IMR-90 (cell line): ENCODE measurements at regions not wholly inside any gene's neighbourhood (a gene's known extent, or its start where the extent isn't known, plus 50 kb on each side); places are given as distances from the start of the nearest gene placed in this dataset.

ENCODE experiments used
- ATAC-seq: fragments of 200-7000 bp; cut with Tn5 transposase; 2 replicates; pipeline ENCODE4 v1.9.1; 2020; ENCODE audit warnings: low read depth, mild to moderate bottlenecking, moderate library complexity
- BruUV-seq: library from RNA; stranded (reverse); fragments of 400-500 nt; replicated peaks from 2 replicates; lab custom pipeline; 2021; lab: Mats Ljungman, UMichigan
- CTCF ChIA-PET: fragments of 300-600 bp; formaldehyde crosslinking; extraction: SDS; loops from one replicate; lab custom pipeline; 2021; ENCODE audit warnings: antibody characterized with exemption; lab: Yijun Ruan, JAX
- POLR2A ChIA-PET: fragments of 300-600 bp; sonication (Branson Sonifier 250); formaldehyde crosslinking; loops from one replicate; lab custom pipeline; 2022; ENCODE audit warnings: antibody characterized with exemption; ENCODE audit not compliant: unreplicated experiment; lab: Charles Lee
- DNase-seq: peaks from one replicate; pipeline ENCODE4 v3.0.0; 2013
- H2AFZ ChIP-seq: replicated peaks from 2 replicates; pipeline ENCODE3; 2013; ENCODE audit warnings: low read length, mild to moderate bottlenecking; ENCODE audit not compliant: poor library complexity
- H2AK5ac ChIP-seq: 2 replicates; pipeline ENCODE4 v1.6.1; 2013; ENCODE audit warnings: low read depth, low read length, inconsistent platforms
- H2AK9ac ChIP-seq: replicated peaks from 2 replicates; pipeline ENCODE3; 2013; ENCODE audit warnings: mild to moderate bottlenecking, low read depth, low read length, moderate library complexity; ENCODE audit not compliant: poor library complexity
- H2BK120ac ChIP-seq: 2 replicates; pipeline ENCODE4 v1.6.1; 2013; ENCODE audit warnings: low read depth, low read length, inconsistent platforms
- H2BK15ac ChIP-seq: 3 replicates; pipeline ENCODE4 v1.6.1; 2013; ENCODE audit warnings: low read depth, low read length, inconsistent platforms
- H2BK20ac ChIP-seq: 2 replicates; pipeline ENCODE4 v1.6.1; 2013; ENCODE audit warnings: low read depth, mild to moderate bottlenecking, inconsistent platforms, low read length, moderate library complexity
- H2BK5ac ChIP-seq: 2 replicates; pipeline ENCODE4 v1.6.1; 2013; ENCODE audit warnings: mild to moderate bottlenecking, low read depth, low read length, inconsistent platforms; ENCODE audit not compliant: poor library complexity, severe bottlenecking
- H3K14ac ChIP-seq: replicated peaks from 2 replicates; pipeline ENCODE4 v1.6.1; 2013; ENCODE audit warnings: low read depth, low read length, inconsistent platforms
- H3K18ac ChIP-seq: 2 replicates; pipeline ENCODE4 v1.6.1; 2013; ENCODE audit warnings: low read depth, low read length, control low read depth
- H3K23ac ChIP-seq: 2 replicates; pipeline ENCODE4 v1.6.1; 2013; ENCODE audit warnings: low read depth, low read length, inconsistent platforms
- H3K27ac ChIP-seq: 2 replicates; pipeline ENCODE4 v1.5.1; 2013; ENCODE audit warnings: mild to moderate bottlenecking, control low read depth, low read length; ENCODE audit not compliant: insufficient read depth
- H3K27me3 ChIP-seq: 2 replicates; pipeline ENCODE4 v1.6.1; 2013; ENCODE audit warnings: low read length; ENCODE audit not compliant: control insufficient read depth, insufficient read depth
- H3K36me3 ChIP-seq: 2 replicates; pipeline ENCODE4 v1.6.1; 2013; ENCODE audit warnings: low read length, mixed read lengths; ENCODE audit not compliant: control insufficient read depth, insufficient read depth
- H3K4ac ChIP-seq: 2 replicates; pipeline ENCODE4 v1.6.1; 2013; ENCODE audit warnings: low read depth, low read length, inconsistent platforms
- H3K4me1 ChIP-seq: 2 replicates; pipeline ENCODE4 v1.6.1; 2013; ENCODE audit warnings: low read length, mixed read lengths; ENCODE audit not compliant: control insufficient read depth, insufficient read depth
- H3K4me2 ChIP-seq: 2 replicates; pipeline ENCODE4 v1.6.1; 2013; ENCODE audit warnings: low read depth, mild to moderate bottlenecking, control low read depth, low read length, moderate library complexity
- H3K4me3 ChIP-seq: 2 replicates; pipeline ENCODE4 v1.5.1; 2013; ENCODE audit warnings: low read depth, mild to moderate bottlenecking, control low read depth, low read length, moderate library complexity; ENCODE audit not compliant: insufficient read depth
- H3K56ac ChIP-seq: 2 replicates; pipeline ENCODE4 v1.6.1; 2013; ENCODE audit warnings: low read length, inconsistent platforms; ENCODE audit not compliant: insufficient read depth; ENCODE audit errors: extremely low read depth
- H3K79me1 ChIP-seq, 2 experiments: 2 replicates each; pipeline ENCODE4 v1.6.1; 2013; ENCODE audit warnings: low read length in 2 of 2, inconsistent platforms in 1 of 2, low read depth in 1 of 2
- H3K9ac ChIP-seq: 2 replicates; pipeline ENCODE4 v1.6.1; 2013; ENCODE audit warnings: low read depth, low read length, control low read depth
- H3K9me1 ChIP-seq: 2 replicates; pipeline ENCODE4 v1.6.1; 2013; ENCODE audit warnings: low read length, inconsistent platforms; ENCODE audit not compliant: insufficient read depth
- H3K9me3 ChIP-seq: 2 replicates; pipeline ENCODE4 v1.6.1; 2013; ENCODE audit warnings: low read length; ENCODE audit not compliant: control insufficient read depth, insufficient read depth
- H4K20me1 ChIP-seq: 2 replicates; pipeline ENCODE4 v1.6.1; 2013; ENCODE audit warnings: low read length, inconsistent platforms; ENCODE audit not compliant: insufficient read depth
- H4K5ac ChIP-seq: 2 replicates; pipeline ENCODE4 v1.6.1; 2013; ENCODE audit warnings: mild to moderate bottlenecking, low read depth, low read length, control low read depth
- H4K8ac ChIP-seq, 2 experiments: 2 replicates each; pipeline ENCODE4 v1.6.1; 2013; ENCODE audit warnings: low read depth in 2 of 2, low read length in 2 of 2, control low read depth in 1 of 2, inconsistent platforms in 1 of 2
- H4K91ac ChIP-seq: 2 replicates; pipeline ENCODE4 v1.6.1; 2013; ENCODE audit warnings: low read depth, low read length, inconsistent platforms; ENCODE audit not compliant: insufficient read depth
- BHLHE40 ChIP-seq: fragments of 150-350 bp; IDR thresholded peaks from 2 replicates; pipeline ENCODE4 v1.6.1; 2016; ENCODE audit warnings: mild to moderate bottlenecking, low read depth, low read length
- CEBPB ChIP-seq: IDR thresholded peaks from 2 replicates; pipeline ENCODE4 v1.6.1; 2012; ENCODE audit warnings: low read depth, low read length, improper control_type of control experiment
- CHD1 ChIP-seq: IDR thresholded peaks from 2 replicates; pipeline ENCODE4 v1.6.1; 2012; ENCODE audit warnings: low read depth, low read length, improper control_type of control experiment
- MAFK ChIP-seq: IDR thresholded peaks from 2 replicates; pipeline ENCODE4 v1.6.1; 2012; ENCODE audit warnings: low read depth, low read length, improper control_type of control experiment
- MAZ ChIP-seq: IDR thresholded peaks from 2 replicates; pipeline ENCODE4 v1.6.1; 2012; ENCODE audit warnings: low read depth, mild to moderate bottlenecking, low read length, improper control_type of control experiment, moderate library complexity, borderline replicate concordance
- MXI1 ChIP-seq: IDR thresholded peaks from 2 replicates; pipeline ENCODE4 v1.6.1; 2012; ENCODE audit warnings: low read depth, mild to moderate bottlenecking, low read length, moderate library complexity, borderline replicate concordance
- NFE2L2 ChIP-seq: fragments of 150-350 bp; IDR thresholded peaks from 2 replicates; pipeline ENCODE4 v1.6.1; 2016; ENCODE audit warnings: low read depth, mild to moderate bottlenecking, low read length
- POLR2A ChIP-seq: IDR thresholded peaks from 2 replicates; pipeline ENCODE4 v1.6.1; 2012; ENCODE audit warnings: mild to moderate bottlenecking, low read depth, low read length
- RAD21 ChIP-seq: IDR thresholded peaks from 2 replicates; pipeline ENCODE4 v1.6.1; 2012; ENCODE audit warnings: low read length, improper control_type of control experiment
- RCOR1 ChIP-seq: IDR thresholded peaks from 2 replicates; pipeline ENCODE4 v1.6.1; 2012; ENCODE audit warnings: mild to moderate bottlenecking, low read length, improper control_type of control experiment; ENCODE audit not compliant: insufficient replicate concordance
- RFX5 ChIP-seq: IDR thresholded peaks from 2 replicates; pipeline ENCODE4 v1.8.0; 2012; ENCODE audit warnings: low read depth, mild to moderate bottlenecking, low read length, moderate library complexity
- WGBS, 2 experiments: methylation state at CpG; one replicate each; pipeline versions ENCODE4 v1.1.5 to v1.1.7; 2013; ENCODE audit warnings: missing lambda C conversion rate in 2 of 2; ENCODE audit not compliant: insufficient read length in 1 of 2; ENCODE audit errors: extremely low coverage in 2 of 2; 5-methylcytosine and 5-hydroxymethylcytosine counted together
- dilution Hi-C: fragments of 300-500 bp; cut with HindIII; formaldehyde crosslinking; loops from one replicate; pipeline ENCODE4 v1.14.3; 2018; ENCODE audit warnings: low sequenced_read_pairs; ENCODE audit not compliant: unreplicated experiment
- in situ Hi-C: fragments of 300-500 bp; cut with MboI; formaldehyde crosslinking; loops from 3 replicates; pipeline ENCODE4 v1.14.3; 2019; ENCODE audit warnings: low sequenced_read_pairs, inconsistent platforms, mixed read lengths
- intact Hi-C: fragments of 100-400 bp; cut with micrococcal nuclease; formaldehyde crosslinking; loops from 2 replicates; pipeline ENCODE4 v1.10.0; 2022
- TF ChIP-seq, protein P1 (sequence below): conservative IDR thresholded peaks from 2 replicates; pipeline ENCODE4 v1.5.1; 2012; ENCODE audit warnings: mild to moderate bottlenecking, low read depth, low read length, improper control_type of control experiment

DNA sequence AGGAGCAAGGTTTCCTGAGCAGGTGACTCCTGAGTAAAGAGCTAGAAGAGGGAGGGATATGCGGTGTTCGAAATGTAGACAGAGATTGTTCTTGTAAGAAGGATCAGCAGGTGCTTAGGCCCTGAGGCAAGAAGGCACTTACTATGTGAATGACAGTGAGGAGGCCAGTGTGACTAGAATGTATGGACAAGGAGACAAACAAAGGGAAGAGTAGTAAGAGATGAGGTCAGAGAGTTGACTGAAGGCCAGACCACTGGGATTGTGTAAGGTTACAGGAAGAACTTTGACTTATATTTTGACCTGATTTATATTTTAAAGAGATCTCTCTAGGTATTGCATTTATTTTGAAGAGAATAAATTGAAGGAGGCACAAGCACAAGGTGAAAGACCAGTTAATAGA, 118.4 kb upstream of the ENPEP start:
- H2AK9ac ChIP-seq: no peak overlapping the region
- H3K4me1 ChIP-seq: no peaks in the 10 kb centered on the region
- no peak overlapping the region for H2AFZ ChIP-seq
- H4K8ac ChIP-seq: no peak overlapping the region
- no peak overlapping the region for H2AK5ac ChIP-seq
- no peak overlapping the region for H2BK5ac ChIP-seq
- no peak overlapping the region for H2BK15ac ChIP-seq
- POLR2A ChIA-PET: no interaction called here
- no peak overlapping the region for H2BK120ac ChIP-seq
- H3K14ac ChIP-seq: no peak overlapping the region
- H3K27ac ChIP-seq: no peak overlapping the region
- no peak overlapping the region for H3K4me2 ChIP-seq
- H3K56ac ChIP-seq: no peak overlapping the region
- no peak overlapping the region for H3K23ac ChIP-seq
- H3K9me3 ChIP-seq: no peaks in the 10 kb centered on the region
- no peaks in the 10 kb centered on the region for H3K79me1 ChIP-seq
- no peak overlapping the region for H3K9ac ChIP-seq
- dilution Hi-C loops (no loop called here), intact Hi-C loops (no loop called here), in situ Hi-C loops (no loop called here)
- WGBS, 2 experiments: 86% methylated on average over 2 of the region's 2 CpGs; no CpG with 5 or more reads in 1 of the 2 experiments
- no peak for TF ChIP-seq RAD21
- TF ChIP-seq CHD1: no peak
- TF ChIP-seq, protein P1, sequence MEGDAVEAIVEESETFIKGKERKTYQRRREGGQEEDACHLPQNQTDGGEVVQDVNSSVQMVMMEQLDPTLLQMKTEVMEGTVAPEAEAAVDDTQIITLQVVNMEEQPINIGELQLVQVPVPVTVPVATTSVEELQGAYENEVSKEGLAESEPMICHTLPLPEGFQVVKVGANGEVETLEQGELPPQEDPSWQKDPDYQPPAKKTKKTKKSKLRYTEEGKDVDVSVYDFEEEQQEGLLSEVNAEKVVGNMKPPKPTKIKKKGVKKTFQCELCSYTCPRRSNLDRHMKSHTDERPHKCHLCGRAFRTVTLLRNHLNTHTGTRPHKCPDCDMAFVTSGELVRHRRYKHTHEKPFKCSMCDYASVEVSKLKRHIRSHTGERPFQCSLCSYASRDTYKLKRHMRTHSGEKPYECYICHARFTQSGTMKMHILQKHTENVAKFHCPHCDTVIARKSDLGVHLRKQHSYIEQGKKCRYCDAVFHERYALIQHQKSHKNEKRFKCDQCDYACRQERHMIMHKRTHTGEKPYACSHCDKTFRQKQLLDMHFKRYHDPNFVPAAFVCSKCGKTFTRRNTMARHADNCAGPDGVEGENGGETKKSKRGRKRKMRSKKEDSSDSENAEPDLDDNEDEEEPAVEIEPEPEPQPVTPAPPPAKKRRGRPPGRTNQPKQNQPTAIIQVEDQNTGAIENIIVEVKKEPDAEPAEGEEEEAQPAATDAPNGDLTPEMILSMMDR: no peak
- no peak for TF ChIP-seq MAZ
- TF ChIP-seq MXI1: no peak
- no peak for TF ChIP-seq MAFK
- TF ChIP-seq RCOR1: no peak
- no peak for TF ChIP-seq CEBPB
- no peak for TF ChIP-seq NFE2L2
- no peak for TF ChIP-seq BHLHE40
- TF ChIP-seq POLR2A: no peak
- no peak for TF ChIP-seq RFX5
- no peak overlapping the region for H4K91ac ChIP-seq
- H2BK20ac ChIP-seq: no peak overlapping the region
- H3K27me3 ChIP-seq: no peaks in the 10 kb centered on the region
- no peak overlapping the region for H3K18ac ChIP-seq
- H3K36me3 ChIP-seq: no peaks in the 10 kb centered on the region
- no peak overlapping the region for H4K5ac ChIP-seq
- no TSS peak for BruUV-seq
- H3K9me1 ChIP-seq: no peaks in the 10 kb centered on the region
- DNase-seq (no peak), ATAC-seq (no peak)
- H3K4ac ChIP-seq: no peak overlapping the region
- H4K20me1 ChIP-seq: no peaks in the 10 kb centered on the region
- CTCF ChIA-PET: no interaction called here
- H3K4me3 ChIP-seq: no peak overlapping the region
